NAMALWA (cell line): ENCODE measurements at regions not wholly inside any gene's neighbourhood (a gene's known extent, or its start where the extent isn't known, plus 50 kb on each side); places are given as distances from the start of the nearest gene placed in this dataset.
"Not testable (repeated sequence)": the region's sequence is repeated elsewhere in the genome, so short reads cannot be mapped to it uniquely, and the experiment has no call there.

Experiments
- DNase-seq: peaks from one replicate; pipeline ENCODE4 v3.0.0-alpha.2; 2015; ENCODE audit warnings: low spot score

DNA sequence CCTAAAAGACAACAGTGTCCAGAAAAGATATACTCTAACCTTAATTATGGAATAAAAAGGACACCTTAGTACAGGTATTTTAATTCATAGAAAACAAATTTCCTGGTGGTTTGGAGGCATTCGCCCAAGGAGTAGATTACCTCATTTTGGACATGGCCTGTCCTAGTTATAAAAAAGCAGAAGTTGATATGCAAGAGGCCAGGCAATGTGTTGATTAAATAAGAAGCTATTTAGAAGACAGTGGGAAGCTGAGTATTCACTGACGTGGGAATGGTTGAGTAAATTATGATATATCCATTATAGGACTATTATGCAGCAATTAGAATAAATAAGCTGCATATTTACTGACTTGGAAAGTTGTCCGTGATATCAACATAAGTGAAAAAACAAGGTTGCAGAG lies 314.9 kb downstream of the ALDH8A1 start:
- DNase-seq, result no peak

DNA sequence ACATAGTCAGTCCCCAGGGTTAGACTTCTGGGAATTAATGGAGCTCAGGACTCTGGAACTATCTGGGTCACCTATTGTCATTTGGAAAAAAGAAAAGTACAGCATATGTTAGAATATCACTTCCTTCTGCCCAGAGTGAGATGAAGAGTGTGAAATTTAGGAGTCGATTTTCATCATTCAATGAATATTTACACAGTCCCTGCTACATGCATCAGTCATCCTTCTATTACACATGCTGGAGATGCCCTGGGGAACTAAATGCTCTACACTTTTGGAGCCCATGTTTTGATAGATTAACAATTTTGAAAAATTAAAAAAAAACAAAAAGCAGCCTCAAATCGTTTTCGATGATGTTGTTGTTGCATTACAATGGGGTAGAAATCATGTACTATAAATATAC lies 315.4 kb downstream of the ALDH8A1 start:
- DNase-seq, result no peak

DNA sequence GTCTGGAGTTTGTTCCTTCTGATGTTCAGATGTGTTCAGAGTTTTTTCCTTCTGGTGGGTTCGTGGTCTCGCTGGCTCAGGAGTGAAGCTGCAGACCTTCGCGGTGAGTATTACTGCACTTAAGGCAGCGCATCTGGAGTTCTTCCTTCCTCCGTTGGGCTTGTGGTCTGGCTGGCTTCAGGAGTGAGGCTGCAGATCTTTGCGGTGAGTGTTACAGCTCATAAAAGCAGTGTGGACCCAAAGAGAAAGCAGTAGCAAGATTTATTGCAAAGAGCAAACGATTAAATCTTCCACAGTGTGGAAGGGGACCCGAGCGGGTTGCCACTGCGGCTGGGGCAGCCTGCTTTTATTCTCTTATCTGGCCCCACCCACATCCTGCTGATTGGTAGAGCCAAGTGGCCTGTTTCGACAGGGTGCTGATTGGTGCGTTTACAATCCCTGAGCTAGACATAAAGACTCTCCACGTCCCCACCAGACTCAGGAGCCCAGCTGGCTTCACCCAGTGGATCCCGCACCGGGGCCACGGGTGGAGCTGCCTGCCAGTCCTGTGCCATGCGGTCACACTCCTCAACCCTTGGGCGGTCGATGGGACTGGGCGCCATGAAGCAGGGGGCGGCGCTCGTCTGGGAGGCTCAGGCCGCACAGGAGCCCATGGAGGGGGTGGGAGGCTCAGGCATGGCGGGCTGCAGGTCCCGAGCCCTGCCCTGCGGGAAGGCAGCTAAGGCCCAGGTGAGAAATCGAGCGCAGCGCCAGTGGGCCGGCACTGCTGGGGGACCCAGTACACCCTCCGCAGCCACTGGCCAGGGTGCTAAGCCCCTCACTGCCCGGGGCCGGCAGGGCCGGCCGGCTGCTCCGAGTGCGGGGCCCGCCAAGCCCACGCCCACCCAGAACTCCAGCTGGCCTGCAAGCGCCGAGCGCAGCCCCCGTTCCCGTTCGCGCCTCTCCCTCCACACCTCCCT lies 315.3 kb upstream of the SGK1 start:
- DNase-seq, result not testable (repeated sequence)

DNA sequence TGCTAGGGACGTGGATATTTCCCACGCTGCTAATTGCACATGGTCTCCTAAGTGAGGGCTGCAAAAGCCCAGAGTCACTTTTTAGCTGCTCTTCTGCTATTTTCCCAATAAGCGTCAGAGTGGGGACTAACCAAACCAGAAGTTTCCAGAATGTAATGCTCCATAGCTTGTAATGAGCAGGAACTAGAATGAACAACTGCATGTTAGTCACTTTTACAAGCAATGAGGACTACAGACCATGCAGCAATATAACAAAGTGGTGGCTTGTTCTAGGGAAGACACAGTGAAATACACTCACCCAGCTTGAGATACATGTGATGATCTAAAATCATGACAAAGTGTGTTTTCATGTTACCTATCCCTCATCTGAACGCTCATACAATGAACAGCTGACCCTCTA lies 314.1 kb upstream of the SGK1 start:
- no peak for DNase-seq

DNA sequence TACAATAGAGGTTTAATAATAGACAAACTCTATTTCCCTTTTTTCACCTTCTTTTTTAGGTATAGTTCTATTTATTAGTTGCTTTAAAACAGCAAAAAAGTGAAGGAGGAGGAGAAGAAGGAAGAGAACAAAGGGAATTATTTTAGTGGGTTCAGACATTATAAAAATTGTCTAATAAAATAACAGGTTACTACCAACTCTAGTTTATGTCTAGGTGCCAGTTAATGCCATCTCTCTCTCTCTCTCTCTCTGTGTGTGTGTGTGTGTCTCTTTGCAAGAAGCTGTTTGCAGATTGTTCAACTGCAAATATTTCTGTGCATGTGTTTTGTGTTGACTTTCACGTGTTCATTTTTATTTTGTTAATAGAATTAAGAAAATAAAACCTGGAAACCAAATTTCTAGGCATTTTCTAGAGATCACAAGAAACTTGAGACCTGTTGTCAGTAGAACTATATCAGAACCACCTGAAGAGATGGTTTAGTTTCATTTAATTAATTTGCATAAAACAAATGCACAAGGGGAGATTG lies 313.5 kb upstream of the SGK1 start:
- no peak for DNase-seq

DNA sequence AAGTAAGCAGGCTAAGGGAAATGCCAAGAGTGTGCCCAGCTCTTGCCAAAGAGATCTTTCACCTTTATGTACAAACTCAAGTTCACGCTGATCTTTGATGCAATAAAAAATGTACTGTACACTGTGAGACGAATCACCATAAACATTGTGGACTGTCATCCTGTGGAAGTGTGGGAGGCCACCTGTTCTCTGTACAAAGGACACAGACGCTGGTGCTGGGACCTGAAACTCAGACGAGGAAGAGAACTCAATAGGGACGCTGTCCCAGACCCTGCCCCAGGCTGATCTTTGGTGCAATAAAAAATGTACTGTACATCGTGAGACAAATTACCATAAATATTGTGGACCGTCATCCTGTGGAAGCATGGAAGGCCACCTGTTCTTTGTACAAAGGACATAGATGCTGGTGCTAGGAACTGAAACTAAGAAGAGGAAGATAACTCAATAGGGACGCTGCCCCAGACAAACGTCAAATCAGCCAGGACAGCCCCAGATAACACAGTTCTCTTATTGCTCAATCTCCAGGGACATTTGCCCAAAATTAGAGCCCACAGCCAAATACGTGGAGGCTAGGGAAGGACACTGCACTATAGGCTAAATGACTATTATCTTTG lies 312.7 kb upstream of the SGK1 start:
- DNase-seq, result peak; percentile 46

DNA sequence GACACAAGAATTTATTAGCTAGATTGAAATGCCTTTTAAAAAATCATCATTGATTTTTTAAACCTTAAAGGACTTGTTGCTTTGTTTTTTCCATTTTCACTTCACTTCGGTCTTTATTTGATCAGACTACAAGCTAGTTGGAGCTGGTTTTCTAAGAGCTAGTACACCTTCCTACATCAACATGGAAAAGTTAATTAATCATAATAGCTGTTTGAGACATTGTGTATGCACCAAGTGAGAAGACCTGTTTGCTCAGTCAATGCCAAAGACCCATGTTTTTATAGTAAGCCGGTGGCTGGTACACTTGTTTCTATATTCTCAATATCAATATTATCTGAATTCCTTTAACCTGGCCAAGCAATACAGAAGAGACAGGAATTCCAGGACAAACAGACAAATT lies 310.2 kb upstream of the SGK1 start:
- no peak for DNase-seq

DNA sequence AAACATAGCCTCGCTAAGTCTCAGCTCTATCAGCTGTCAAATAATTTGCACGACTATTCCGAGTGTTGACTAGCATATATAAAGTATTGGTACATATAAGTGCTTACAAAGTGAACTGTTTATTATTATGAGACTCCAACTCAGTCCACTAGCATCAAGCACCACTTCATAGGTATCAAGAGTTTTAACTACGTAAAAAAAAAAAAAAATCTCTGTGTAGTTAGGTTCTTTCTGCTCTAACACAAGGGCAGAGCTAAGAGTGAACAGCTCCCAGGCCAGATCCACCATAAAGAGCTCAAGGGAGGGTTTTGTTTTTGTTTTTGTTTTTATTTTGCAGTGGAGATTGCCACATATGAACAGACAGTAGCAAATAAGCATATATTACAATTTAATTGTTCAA lies 309.8 kb upstream of the SGK1 start:
- no peak for DNase-seq

DNA sequence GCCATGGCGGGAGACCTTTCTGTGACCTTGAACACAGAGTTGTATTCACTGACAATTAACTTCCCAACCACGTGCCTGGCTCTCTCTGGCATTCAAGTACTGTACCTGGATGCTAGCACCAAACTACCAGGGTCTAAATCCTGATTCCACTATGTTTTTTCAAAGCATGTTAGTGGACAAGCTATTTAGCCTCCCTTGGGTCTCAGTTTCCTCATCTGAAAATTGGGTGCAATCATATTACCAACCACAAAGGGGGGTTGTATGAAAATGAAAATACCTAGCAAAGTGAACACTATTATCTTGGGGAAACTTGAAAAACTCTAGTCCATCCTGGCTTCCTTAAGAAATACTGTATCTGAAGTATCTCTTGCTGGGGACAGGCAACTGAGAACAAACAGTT lies 308.7 kb upstream of the SGK1 start:
- peak; percentile 40 for DNase-seq

DNA sequence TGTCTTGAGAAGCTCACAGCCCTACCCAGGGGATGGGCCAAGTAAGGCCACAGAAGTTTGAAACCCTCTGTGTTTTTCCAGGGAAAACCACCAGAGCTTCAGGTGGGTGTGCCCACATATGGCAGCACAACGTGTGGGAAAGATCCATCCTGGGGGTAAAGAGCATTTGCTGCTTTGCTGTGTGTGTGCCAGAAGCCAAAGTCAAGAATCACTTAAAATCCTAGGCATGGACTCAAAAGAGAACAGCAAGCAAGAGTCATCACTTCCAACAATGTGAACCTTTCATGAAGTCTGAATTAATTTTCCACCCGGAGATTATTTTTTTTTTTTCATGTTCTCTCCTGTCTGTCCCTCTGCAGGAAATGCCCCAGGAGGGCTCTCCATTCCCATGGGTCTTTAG lies 308.2 kb upstream of the SGK1 start:
- no peak for DNase-seq

DNA sequence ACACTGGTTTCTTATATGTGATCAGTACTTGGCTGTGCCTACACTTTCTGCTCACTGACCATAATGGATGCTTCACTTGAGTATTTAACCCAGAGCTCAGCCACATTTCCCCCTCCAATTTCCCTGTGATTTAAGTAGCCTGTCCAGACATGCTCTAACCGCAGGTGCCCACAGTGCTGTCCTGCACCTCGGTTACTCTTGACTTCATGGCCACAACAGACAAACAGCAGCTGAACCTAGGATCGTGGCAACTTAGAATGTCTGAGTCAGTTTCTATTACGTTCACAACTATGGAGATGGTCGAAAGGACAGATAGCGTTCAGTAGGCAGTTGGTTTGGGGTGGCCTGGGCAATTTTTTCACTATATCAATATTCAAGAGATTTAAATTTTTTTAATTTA lies 306.9 kb upstream of the SGK1 start:
- no peak for DNase-seq

DNA sequence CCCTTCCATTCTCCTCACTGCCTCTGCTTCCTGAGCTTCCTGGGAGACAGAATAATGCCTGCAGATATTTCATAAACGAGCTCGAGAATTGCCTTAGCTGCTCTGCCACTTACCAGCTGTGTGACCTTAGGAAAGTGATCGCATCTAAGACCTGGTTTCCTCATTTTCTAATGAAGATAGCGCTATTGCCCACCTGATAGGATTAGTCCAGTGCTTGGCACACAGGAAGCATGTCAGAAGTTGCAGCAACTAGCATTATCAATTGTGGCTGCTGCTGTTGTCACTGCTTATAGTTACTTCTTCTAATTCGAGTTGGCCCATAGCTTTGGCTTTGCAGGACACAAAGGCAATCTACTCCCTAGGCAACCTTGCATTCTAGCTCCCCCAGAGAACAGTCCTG lies 305.5 kb upstream of the SGK1 start:
- no peak for DNase-seq

DNA sequence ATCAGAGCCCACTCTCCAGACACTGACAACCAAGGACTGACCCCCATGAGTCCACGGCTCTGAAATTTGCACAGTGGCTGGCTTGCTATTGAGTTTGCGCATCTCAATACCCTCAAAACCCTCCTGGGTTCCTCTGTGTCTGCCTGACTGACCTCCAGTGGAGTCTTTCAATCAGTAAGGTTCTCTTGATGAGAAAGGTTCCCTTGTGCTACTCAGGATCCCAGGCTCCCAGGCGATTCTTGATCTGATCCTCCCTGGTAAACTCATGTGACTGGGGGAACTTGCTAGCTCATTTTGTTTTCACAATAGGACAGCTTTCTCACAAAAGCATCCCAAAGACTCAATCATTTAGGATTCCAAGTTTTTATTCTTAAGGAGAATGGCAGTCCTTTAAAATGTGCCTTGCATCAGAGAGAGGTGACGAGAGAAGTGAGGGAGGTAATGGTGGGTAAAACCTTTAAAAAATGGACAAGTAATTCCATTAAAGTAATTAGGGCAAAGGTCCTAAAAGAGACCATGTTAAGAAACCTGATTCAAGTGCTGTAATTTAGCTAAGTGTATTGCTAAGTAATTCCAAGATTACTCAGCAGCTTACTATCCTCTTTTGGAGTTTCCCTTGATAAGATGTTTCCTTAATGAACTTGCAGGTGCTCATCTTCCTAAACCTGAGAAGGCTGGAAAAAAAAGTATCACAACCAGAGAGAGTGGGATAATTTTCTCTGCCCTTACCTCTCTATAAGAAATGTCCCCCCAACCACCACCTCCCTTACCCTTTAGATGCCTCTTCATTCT lies 304.7 kb upstream of the SGK1 start:
- DNase-seq, result no peak

DNA sequence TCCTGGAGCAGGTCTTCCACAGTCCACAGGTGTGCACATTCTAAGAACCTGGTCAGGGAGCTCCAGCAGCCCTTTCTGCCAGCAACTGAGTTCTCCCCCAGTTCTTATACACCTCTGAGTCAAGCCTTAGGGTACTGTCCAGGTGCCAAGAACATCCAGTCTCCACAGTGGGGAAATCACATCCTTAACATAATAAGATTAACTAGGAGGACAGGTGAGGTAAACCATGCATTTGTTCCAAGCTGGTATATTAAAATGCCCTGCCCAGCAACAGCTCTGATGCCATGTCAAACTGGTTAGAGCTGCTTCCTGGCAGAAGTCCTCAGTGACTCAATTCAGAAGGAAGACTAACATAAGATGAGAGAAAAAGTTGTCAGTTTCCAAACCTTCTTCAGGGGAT lies 303.9 kb upstream of the SGK1 start:
- DNase-seq, result no peak

DNA sequence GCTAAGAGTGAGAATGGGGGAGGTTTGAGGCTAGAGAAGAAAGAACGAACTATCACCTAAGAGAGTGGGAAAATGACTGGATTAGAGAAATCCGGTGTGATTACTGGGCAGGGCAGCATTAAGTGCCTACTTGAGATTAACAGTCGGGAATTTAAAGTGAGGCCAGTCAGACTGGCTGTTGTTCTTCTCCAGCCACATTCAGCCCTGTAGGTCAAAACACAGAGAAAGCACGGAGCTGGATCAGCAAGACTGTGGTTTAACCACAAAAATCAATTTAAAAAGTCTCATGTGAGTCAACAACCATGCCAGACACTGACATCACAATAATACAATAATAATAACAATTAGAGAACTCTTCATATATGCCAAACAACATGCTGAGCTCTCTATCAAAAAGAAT lies 301.9 kb upstream of the SGK1 start:
- DNase-seq, result no peak

DNA sequence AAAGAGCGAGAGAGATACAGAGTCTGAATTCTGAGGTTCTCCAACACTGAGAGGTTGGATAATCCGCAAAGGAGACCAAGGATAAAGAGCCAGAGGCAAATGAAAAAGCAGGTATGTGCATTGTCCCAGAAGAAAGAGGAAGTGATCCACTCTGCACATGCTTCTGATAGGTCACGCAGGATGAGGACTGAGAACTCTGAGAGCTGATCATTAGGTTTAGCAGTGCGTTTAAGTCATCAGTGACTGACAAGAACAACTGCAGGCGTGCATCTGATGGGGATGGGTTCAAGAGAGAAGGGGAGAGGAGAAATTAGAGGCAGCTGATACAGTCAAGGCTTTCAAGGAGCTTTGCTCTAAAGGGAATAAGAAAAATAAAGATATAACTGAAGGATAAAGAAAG lies 301.2 kb upstream of the SGK1 start:
- no peak for DNase-seq

DNA sequence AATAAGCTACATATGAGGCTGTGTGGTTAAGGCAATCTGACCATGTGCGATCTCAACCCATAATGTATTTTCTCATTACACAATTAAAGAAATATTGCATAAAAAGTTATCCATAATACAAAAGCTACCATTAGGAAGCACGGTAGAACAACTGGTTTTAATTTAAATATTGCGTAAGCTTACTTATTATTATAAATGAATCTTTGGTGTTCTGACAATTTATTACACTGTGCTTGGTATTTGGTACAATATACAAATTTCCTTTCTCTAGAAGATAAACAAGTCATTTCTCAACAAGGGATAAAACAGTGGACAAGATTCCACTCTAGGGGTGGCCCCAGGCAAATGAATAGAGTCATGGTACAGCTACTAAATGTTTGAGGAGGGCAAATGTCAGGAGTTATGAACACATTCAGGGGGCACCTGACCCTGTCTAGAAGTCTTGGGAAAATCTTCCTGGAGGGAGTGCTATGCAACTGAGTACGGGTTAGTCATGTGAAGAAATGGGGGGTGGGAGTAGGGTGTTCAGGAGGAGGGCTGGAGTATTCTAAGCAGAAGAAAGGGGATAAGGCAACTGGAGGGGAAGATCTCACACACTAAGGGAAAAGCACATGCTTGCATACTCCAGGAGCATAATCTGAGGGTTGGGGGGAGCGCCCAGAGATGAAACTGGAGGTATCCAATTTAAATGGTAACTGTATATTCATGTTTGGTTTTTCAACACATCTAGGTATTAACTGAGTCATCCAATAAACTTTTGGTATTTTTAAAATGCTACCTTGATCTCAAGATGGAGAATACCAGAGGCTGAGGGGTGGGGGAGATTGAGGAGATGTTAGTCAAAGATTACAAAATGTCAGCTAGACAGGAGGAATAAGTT lies 296.9 kb upstream of the SGK1 start:
- no peak for DNase-seq

DNA sequence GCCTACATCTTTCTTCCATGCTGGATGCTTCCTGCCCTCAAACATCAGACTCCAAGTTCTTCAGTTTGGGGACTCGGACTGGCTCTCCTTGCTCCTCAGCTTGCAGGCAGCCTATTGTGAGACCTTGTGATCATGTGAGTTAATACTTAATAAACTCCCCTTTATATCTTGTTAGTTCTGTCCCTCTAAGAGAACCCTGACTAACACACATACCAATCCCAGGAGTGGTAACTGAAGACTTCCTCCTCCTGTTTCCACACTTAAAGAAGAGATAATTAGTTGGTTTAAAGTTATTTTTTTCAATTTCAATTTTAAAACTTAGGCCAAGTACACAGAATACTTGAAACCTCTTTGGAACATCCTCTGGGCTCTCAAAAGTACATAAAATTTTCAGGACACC lies 294.2 kb upstream of the SGK1 start:
- DNase-seq, result not testable (repeated sequence)

DNA sequence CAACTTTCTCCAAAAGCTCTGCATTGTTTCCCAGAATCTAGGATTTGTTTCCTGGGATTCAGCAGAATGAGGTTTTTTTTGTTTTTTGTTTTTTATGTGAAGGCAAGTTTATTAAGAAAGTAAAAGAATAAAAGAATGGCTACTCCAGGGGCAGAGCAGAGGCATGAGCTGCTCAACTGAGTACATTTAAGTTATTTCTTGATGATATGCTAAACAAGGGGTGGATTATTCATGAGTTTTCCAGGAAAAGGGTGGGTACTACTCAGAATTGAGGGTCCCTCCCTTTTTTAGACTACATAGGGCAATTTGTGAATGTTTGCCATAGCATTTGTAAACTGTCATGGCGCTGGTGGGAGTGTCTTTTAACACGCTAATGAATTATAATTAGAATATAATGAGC lies 292.5 kb upstream of the SGK1 start:
- DNase-seq, result no peak

DNA sequence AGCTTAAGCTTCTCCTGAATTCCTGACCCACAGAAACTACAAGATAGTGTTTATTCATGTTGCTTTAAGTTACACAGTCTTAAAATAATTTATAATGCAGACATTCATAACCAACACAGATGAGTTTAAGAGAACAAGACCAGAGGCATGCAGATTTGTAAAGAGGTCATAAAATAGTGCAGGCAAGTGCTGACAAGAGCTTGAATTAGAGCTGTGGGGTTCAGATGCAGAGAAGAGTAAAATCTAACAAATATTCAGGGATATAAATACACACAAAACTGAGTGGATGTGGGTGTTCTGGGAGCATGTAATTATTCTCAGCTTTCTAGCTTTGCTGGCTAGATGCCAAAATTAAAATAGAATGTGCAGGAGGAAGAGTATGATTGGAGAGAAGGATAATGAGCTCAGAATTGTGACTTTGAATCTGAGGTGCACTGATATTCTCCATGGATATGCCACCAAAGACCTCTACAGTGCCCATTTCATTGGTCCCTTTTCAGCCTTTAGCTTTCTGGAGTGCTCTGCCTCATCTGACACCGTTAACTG lies 291.9 kb upstream of the SGK1 start:
- no peak for DNase-seq

DNA sequence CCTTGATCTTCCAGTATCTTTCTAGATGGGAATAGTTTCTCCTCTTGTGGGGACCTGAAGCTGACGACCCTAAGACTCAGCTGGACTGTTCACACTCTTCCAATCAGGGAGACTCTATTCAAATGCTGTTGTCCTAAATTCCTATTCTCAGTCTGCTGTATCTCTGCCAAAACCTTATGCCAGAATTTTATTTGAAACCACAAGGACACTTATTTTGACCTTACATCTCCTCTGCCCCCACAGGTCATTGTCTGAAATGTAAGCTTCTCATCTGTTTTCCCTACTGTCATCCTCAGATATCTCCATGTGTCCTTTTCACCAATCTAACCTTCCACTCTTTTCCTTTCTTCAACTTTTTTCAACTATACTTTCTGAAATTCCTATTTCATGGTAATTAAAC lies 289.5 kb upstream of the SGK1 start:
- no peak for DNase-seq
